ENCODE measurements at regions not wholly inside any gene's neighbourhood (a gene's known extent, or its start where the extent isn't known, plus 50 kb on each side); places are given as distances from the start of the nearest gene placed in this dataset.

- no peak for TF ChIP-seq CTCF (IDR thresholded peaks at IDR 0.05 in 8 of 11, conservative IDR thresholded peaks at IDR 0.05 in 3 of 11)
- no peak for TF ChIP-seq POLR2A (IDR thresholded peaks at IDR 0.05)
These were observed 325.7 kb upstream of the RGS6 start for GRCh38 chr14:71606575-71606974.
